Kidney epithelial cell (primary cell): ENCODE measurements at regions not wholly inside any gene's neighbourhood (a gene's known extent, or its start where the extent isn't known, plus 50 kb on each side); places are given as distances from the start of the nearest gene placed in this dataset.
A peak's percentile ranks its signal among the peaks of the same experiment; 100 is the strongest.

Experiments
- DNase-seq: peaks from one replicate; pipeline ENCODE4 v3.0.0-alpha.2; 2010; ENCODE audit warnings: low read depth
- H3K27me3 ChIP-seq: 2 replicates; pipeline ENCODE4 v1.6.0; 2011; ENCODE audit warnings: low read length; ENCODE audit not compliant: control insufficient read depth, insufficient read depth
- H3K36me3 ChIP-seq: 2 replicates; pipeline ENCODE4 v1.5.1; 2011; ENCODE audit warnings: low read length; ENCODE audit not compliant: control insufficient read depth, insufficient read depth
- H3K4me3 ChIP-seq: 2 replicates; pipeline ENCODE4 v1.5.1; 2011; ENCODE audit warnings: low read depth, mild to moderate bottlenecking, control low read depth, low read length
- CTCF ChIP-seq: IDR thresholded peaks from 2 replicates; pipeline ENCODE4 v1.5.1; 2011; ENCODE audit warnings: mild to moderate bottlenecking, moderate library complexity, low read length, control low read depth, inconsistent platforms; ENCODE audit not compliant: insufficient read depth, poor library complexity, severe bottlenecking

GRCh38 chr4:181564625-181565024 is 678.6 kb upstream of the TENM3 start:
- no peak for DNase-seq
- no peaks in the 10 kb centered on the region for H3K27me3 ChIP-seq
- TF ChIP-seq CTCF, result no peak
- H3K36me3 ChIP-seq, result no peaks in the 10 kb centered on the region
- no peak overlapping the region for H3K4me3 ChIP-seq

- DNase-seq, result no peak
- Histone ChIP-seq H3K36me3 (no peaks in the 10 kb centered on the region), H3K27me3 (no peaks in the 10 kb centered on the region), H3K4me3 (no peak overlapping the region)
- no peak for TF ChIP-seq CTCF
Observed at GRCh38 chr4:181566490-181566889, 676.7 kb upstream of the TENM3 start.

- Histone ChIP-seq H3K4me3 (no peak overlapping the region), H3K27me3 (no peaks in the 10 kb centered on the region), H3K36me3 (no peaks in the 10 kb centered on the region)
- peak; percentile 55 for TF ChIP-seq CTCF
- no peak for DNase-seq
Observed at GRCh38 chr4:181569553-181569952, 673.6 kb upstream of the TENM3 start.

- Histone ChIP-seq H3K4me3 (no peak overlapping the region), H3K27me3 (no peaks in the 10 kb centered on the region), H3K36me3 (no peaks in the 10 kb centered on the region)
- TF ChIP-seq CTCF, result no peak
- no peak for DNase-seq
Observed at GRCh38 chr4:181578911-181579310, 664.3 kb upstream of the TENM3 start.

- Histone ChIP-seq H3K27me3 (no peaks in the 10 kb centered on the region), H3K4me3 (no peak overlapping the region), H3K36me3 (no peaks in the 10 kb centered on the region)
- TF ChIP-seq CTCF, result no peak
- no peak for DNase-seq
Observed at GRCh38 chr4:181579486-181579885, 663.7 kb upstream of the TENM3 start.

GRCh38 chr4:181581983-181582382 is 661.2 kb upstream of the TENM3 start:
- Histone ChIP-seq H3K27me3 (no peaks in the 10 kb centered on the region), H3K36me3 (no peaks in the 10 kb centered on the region), H3K4me3 (no peak overlapping the region)
- DNase-seq, result no peak
- TF ChIP-seq CTCF, result no peak
